Neural progenitor cell (in vitro differentiated cells): ENCODE measurements at regions not wholly inside any gene's neighbourhood (a gene's known extent, or its start where the extent isn't known, plus 50 kb on each side); places are given as distances from the start of the nearest gene placed in this dataset.
A peak's percentile ranks its signal among the peaks of the same experiment; 100 is the strongest.

Source experiments
- DNase-seq: peaks from one replicate; pipeline ENCODE4 v3.0.0-alpha.2; 2016; ENCODE audit warnings: low spot score
- H2AFZ ChIP-seq: fragments of 200-600 bp; sonication (generic); replicated peaks from 2 replicates; pipeline ENCODE4 v1.6.1; 2016; ENCODE audit warnings: antibody characterized with exemption
- H3F3A ChIP-seq: fragments of 200-600 bp; sonication (generic); 2 replicates; pipeline ENCODE4 v1.6.1; 2016; ENCODE audit warnings: antibody characterized with exemption, low read depth
- H3K27ac ChIP-seq: fragments of 200-600 bp; sonication (generic); 2 replicates; pipeline ENCODE4 v1.5.1; 2016; ENCODE audit warnings: mild to moderate bottlenecking
- H3K27me3 ChIP-seq: fragments of 200-600 bp; sonication (generic); 2 replicates; pipeline ENCODE4 v1.6.1; 2016; ENCODE audit warnings: mild to moderate bottlenecking, moderate library complexity
- H3K36me3 ChIP-seq: fragments of 200-600 bp; sonication (generic); 2 replicates; pipeline ENCODE4 v1.5.1; 2016
- H3K4me1 ChIP-seq: fragments of 200-600 bp; sonication (generic); 2 replicates; pipeline ENCODE4 v1.6.1; 2016; ENCODE audit warnings: mixed run types
- H3K4me2 ChIP-seq: fragments of 200-600 bp; sonication (generic); 2 replicates; pipeline ENCODE4 v1.6.1; 2016
- H3K4me3 ChIP-seq: fragments of 200-600 bp; sonication (generic); 2 replicates; pipeline ENCODE4 v1.5.1; 2016
- H3K79me2 ChIP-seq: fragments of 200-600 bp; sonication (generic); 2 replicates; pipeline ENCODE4 v1.6.1; 2016; ENCODE audit warnings: low read depth
- H3K9ac ChIP-seq: fragments of 200-600 bp; sonication (generic); 2 replicates; pipeline ENCODE4 v1.6.1; 2016
- H3K9me3 ChIP-seq: fragments of 200-600 bp; sonication (generic); 2 replicates; pipeline ENCODE4 v1.5.1; 2016; ENCODE audit warnings: low read depth
- H4K20me1 ChIP-seq: fragments of 200-600 bp; sonication (generic); 2 replicates; pipeline ENCODE4 v1.6.1; 2016; ENCODE audit warnings: low read depth
- H3K27ac Mint-ChIP-seq: 3 replicates; pipeline ENCODE4 v1.8.0; 2021; ENCODE audit warnings: mixed read lengths
- H3K27me3 Mint-ChIP-seq: 2 replicates; pipeline ENCODE4 v1.8.0; 2022; ENCODE audit warnings: low read depth, mild to moderate bottlenecking, inconsistent platforms, moderate library complexity, mixed read lengths; ENCODE audit not compliant: insufficient read depth
- H3K36me3 Mint-ChIP-seq: 3 replicates; pipeline ENCODE4 v1.8.0; 2021; ENCODE audit warnings: mixed read lengths
- H3K4me1 Mint-ChIP-seq: 3 replicates; pipeline ENCODE4 v1.8.0; 2021; ENCODE audit warnings: mixed read lengths
- H3K4me3 Mint-ChIP-seq: 3 replicates; pipeline ENCODE4 v1.8.0; 2021; ENCODE audit warnings: mild to moderate bottlenecking, moderate library complexity, mixed read lengths
- H3K9me3 Mint-ChIP-seq: 3 replicates; pipeline ENCODE4 v1.8.0; 2020; ENCODE audit warnings: mixed read lengths
- CTCF ChIP-seq: fragments of 200-600 bp; sonication (generic); IDR thresholded peaks from 2 replicates; pipeline ENCODE4 v1.5.1; 2017; ENCODE audit warnings: antibody characterized with exemption, mild to moderate bottlenecking
- EZH2 ChIP-seq: fragments of 200-600 bp; sonication (generic); IDR thresholded peaks from 2 replicates; pipeline ENCODE4 v1.6.1; 2017; ENCODE audit warnings: antibody characterized with exemption, mild to moderate bottlenecking, moderate library complexity
- EZH2phosphoT487 ChIP-seq: fragments of 200-600 bp; sonication (generic); IDR thresholded peaks from 2 replicates; pipeline ENCODE4 v1.6.1; 2017; ENCODE audit warnings: antibody characterized with exemption

DNA sequence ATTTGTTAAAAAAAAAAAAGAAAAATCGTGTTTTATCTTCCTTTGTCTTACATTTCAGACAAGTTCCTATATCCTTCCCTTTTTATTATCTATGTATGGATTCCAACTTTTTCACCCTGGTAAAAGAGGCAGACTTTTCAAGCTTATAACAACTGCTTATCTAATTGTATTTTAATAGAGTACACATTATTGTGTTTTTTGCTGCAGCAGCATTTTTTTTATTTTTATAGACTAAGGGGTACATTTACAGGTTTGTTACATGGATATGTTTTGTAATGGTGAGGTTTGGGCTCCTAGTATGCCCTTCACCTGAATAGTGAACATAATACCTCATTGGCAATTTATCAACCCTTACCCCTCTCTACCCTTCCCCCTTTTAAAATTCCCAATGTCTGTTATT lies 195.0 kb upstream of the RGMB start:
- no peak for TF ChIP-seq EZH2phosphoT487
- H3K4me2 ChIP-seq: no peak overlapping the region

DNA sequence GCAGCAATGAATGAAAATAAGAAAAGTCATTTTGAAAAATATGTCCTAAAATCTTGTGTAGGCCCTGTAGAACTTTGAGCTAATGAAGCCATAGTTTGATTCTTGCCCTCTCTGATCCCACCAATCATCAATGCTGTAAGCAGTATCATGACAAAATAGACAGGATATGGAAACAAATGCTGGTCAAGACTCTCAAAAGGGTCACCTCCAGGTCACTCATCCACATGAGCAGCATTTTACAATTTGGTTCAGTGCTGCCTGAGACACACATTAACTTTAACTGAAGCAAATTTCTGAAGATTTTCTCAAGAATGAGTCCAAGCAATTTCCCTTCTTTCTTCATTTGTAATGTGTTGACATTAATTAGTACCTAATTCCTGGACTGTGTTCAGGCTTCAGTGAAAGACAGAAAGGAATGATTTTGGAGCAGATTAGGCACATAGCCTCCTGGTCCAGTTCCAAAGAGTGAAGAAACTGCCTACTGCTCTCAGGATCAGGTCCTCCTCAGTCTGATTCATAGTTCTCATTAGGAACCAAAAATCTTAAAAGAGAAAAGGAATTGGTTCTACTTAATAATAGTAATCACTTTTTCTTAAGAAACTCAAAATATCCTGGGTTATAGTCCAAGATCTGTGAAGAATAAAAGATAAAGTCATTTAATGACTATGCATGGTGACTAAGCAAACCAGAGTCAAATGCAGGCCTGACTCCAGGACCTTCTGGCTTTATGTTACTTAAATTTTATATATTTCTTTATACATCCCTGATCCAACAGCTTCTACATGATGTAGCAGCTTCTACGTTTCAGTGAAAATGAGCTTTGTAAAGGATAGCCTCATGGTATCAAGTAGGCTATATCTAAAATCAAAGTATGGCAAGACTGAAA lies 192.1 kb upstream of the RGMB start:
- Histone ChIP-seq H3K27me3 (no peaks in the 10 kb centered on the region), H3K9me3 (no peaks in the 10 kb centered on the region), H2AFZ (peak overlapping the region; percentile 32), H3K4me3 (no peak overlapping the region), H3F3A (no peaks in the 10 kb centered on the region), H3K36me3 (no peaks in the 10 kb centered on the region), H3K4me2 (no peak overlapping the region), H3K4me1 (no peaks in the 10 kb centered on the region), H3K79me2 (no peaks in the 10 kb centered on the region), H3K9ac (no peak overlapping the region), H4K20me1 (no peaks in the 10 kb centered on the region), H3K27ac (no peak overlapping the region)
- Mint-ChIP-seq H3K4me1 (no peaks in the 10 kb centered on the region), H3K27me3 (no peaks in the 10 kb centered on the region), H3K9me3 (peaks cover 3% of the 10 kb centered on the region), H3K27ac (no peak overlapping the region), H3K36me3 (no peaks in the 10 kb centered on the region), H3K4me3 (no peak overlapping the region)
- DNase-seq: no peak
- no peak for TF ChIP-seq EZH2
- TF ChIP-seq EZH2phosphoT487: no peak
- no peak for TF ChIP-seq CTCF

More for the DNA sequence above, 195.0 kb upstream of the RGMB start:
- no peak overlapping the region for H3K27ac ChIP-seq
- no peaks in the 10 kb centered on the region for H3K27me3 ChIP-seq
- H3K79me2 ChIP-seq: no peaks in the 10 kb centered on the region
- H3K27me3 Mint-ChIP-seq: peaks cover 4% of the 10 kb centered on the region
- H3F3A ChIP-seq: no peaks in the 10 kb centered on the region
- no peak overlapping the region for H2AFZ ChIP-seq
- no peak overlapping the region for H3K4me3 Mint-ChIP-seq
- peaks cover 6% of the 10 kb centered on the region for H3K4me1 Mint-ChIP-seq
- H3K27ac Mint-ChIP-seq: no peak overlapping the region
- no peaks in the 10 kb centered on the region for H4K20me1 ChIP-seq
- peaks cover 9% of the 10 kb centered on the region for H3K9me3 Mint-ChIP-seq
- no peaks in the 10 kb centered on the region for H3K4me1 ChIP-seq
- no peaks in the 10 kb centered on the region for H3K9me3 ChIP-seq
- no peak overlapping the region for H3K9ac ChIP-seq
- no peaks in the 10 kb centered on the region for H3K36me3 Mint-ChIP-seq
- DNase-seq: no peak
- no peak overlapping the region for H3K4me3 ChIP-seq
- no peaks in the 10 kb centered on the region for H3K36me3 ChIP-seq

DNA sequence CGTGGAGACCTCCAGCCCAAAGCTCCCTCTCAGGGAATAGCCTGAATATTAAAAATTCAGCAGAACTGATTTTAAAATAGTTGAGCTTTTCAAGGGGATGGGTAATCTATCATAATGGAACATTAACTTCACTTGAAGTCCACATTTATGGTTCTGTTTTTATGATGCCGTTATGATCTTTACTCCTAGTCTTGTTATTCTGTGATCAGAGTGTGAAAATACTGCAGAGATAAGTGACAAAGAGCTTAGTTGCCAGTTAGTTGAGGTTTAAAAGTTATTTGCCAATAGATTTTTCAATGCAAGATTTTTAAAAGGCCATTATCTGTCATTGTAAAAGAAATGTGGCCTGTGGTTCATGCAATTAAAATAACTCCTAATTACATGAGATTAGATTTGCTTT lies 189.9 kb upstream of the RGMB start:
- Mint-ChIP-seq H3K27ac (no peak overlapping the region), H3K36me3 (no peaks in the 10 kb centered on the region), H3K4me3 (no peak overlapping the region), H3K27me3 (no peaks in the 10 kb centered on the region), H3K9me3 (peaks cover 3% of the 10 kb centered on the region), H3K4me1 (no peaks in the 10 kb centered on the region)
- no peak overlapping the region for H3K4me2 ChIP-seq
- no peaks in the 10 kb centered on the region for H3K27me3 ChIP-seq
- TF ChIP-seq EZH2 (no peak), EZH2phosphoT487 (no peak), CTCF (no peak)
- H2AFZ ChIP-seq: no peak overlapping the region
- H3K36me3 ChIP-seq: no peaks in the 10 kb centered on the region
- H3K79me2 ChIP-seq: no peaks in the 10 kb centered on the region
- no peaks in the 10 kb centered on the region for H3K9me3 ChIP-seq
- no peak overlapping the region for H3K4me3 ChIP-seq
- no peak overlapping the region for H3K27ac ChIP-seq
- H3F3A ChIP-seq: no peaks in the 10 kb centered on the region
- H3K9ac ChIP-seq: no peak overlapping the region
- no peak for DNase-seq
- H4K20me1 ChIP-seq: no peaks in the 10 kb centered on the region
- no peaks in the 10 kb centered on the region for H3K4me1 ChIP-seq

DNA sequence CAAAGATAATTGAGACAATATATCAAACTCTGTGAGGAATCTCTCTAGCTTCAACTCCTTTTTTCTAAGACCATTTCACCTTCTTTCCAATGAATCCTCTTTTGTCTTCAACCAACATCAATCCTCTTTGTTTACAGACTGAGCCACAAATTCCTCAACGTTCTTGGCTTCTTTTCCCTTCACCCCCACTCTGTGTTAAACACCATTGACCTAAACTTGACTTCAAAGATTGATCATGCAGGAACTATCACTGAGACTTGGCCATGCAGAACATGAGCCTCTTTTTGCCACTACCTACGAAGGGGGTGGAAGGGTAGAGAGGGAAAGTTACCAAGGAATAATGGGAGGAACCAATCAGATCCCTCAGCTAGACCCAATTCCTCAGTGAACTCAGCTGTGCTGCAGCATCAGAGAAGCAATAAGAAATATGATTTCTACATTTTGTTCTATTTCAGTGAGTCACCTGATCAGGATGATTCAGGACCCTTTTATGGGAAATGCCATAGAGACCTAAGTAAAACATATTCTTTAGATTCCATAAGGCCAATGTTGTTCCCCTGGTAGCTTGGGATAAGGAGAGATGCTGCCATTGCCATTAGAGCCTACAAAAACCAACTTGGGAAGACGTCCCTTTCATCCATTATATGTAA lies 187.7 kb upstream of the RGMB start:
- no peak for DNase-seq
- Mint-ChIP-seq H3K4me3 (no peak overlapping the region), H3K4me1 (peaks cover 2% of the 10 kb centered on the region), H3K36me3 (no peaks in the 10 kb centered on the region), H3K9me3 (peaks cover 6% of the 10 kb centered on the region), H3K27me3 (no peaks in the 10 kb centered on the region), H3K27ac (no peak overlapping the region)
- Histone ChIP-seq H2AFZ (no peak overlapping the region), H3K27me3 (no peaks in the 10 kb centered on the region), H4K20me1 (no peaks in the 10 kb centered on the region), H3K36me3 (no peaks in the 10 kb centered on the region), H3K4me3 (no peak overlapping the region), H3K9ac (no peak overlapping the region), H3F3A (no peaks in the 10 kb centered on the region), H3K79me2 (no peaks in the 10 kb centered on the region), H3K27ac (no peak overlapping the region), H3K9me3 (no peaks in the 10 kb centered on the region), H3K4me2 (no peak overlapping the region), H3K4me1 (no peaks in the 10 kb centered on the region)
- TF ChIP-seq EZH2: no peak
- no peak for TF ChIP-seq EZH2phosphoT487
- TF ChIP-seq CTCF: no peak
